MM.1S (cell line): ENCODE measurements at regions not wholly inside any gene's neighbourhood (a gene's known extent, or its start where the extent isn't known, plus 50 kb on each side); places are given as distances from the start of the nearest gene placed in this dataset.

ENCODE experiments used
- CTCF ChIP-seq: fragments of 300-600 bp; sonication (generic); IDR thresholded peaks from 2 replicates; pipeline ENCODE4 v1.5.1; 2016; ENCODE audit warnings: antibody characterized with exemption, low read length, mixed read lengths
- EZH2 ChIP-seq: fragments of 300-600 bp; sonication (generic); optimal IDR thresholded peaks from 2 replicates; pipeline ENCODE3; 2017; ENCODE audit warnings: low read depth, mild to moderate bottlenecking, antibody characterized with exemption, low read length, mixed read lengths

- TF ChIP-seq EZH2 (no peak), CTCF (no peak)
Observed at GRCh38 chr13:55583953-55584593, 1556.6 kb upstream of the PRR20A start.
